ENCODE measurements at regions not wholly inside any gene's neighbourhood (a gene's known extent, or its start where the extent isn't known, plus 50 kb on each side); places are given as distances from the start of the nearest gene placed in this dataset.

DNA sequence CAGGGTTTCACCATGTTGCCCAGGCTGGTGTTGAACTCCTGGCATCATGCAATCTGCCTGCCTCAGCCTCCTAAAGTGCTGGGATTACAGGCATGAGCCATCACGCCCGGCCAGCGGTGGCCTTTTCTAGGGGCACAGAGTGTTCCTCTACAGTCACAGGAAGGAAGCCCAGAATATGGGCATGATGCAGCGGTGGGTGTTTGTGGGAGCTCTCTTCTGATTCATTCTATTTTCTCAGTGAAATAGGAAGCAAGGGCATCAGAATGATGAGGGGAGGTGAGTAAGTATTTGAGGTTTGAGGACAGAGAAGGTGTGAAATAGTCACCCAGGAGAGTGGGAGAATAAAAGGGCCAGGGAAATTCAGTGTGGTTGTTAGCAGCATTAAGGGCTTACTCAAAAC lies 70.3 kb upstream of the PSME4 start:
- dilution Hi-C loops (cut with MboI; ENCODE audit: extremely low pct_ligation_motif_present, low sequenced_read_pairs), result no loop called here
- TF ChIP-seq, protein P1, sequence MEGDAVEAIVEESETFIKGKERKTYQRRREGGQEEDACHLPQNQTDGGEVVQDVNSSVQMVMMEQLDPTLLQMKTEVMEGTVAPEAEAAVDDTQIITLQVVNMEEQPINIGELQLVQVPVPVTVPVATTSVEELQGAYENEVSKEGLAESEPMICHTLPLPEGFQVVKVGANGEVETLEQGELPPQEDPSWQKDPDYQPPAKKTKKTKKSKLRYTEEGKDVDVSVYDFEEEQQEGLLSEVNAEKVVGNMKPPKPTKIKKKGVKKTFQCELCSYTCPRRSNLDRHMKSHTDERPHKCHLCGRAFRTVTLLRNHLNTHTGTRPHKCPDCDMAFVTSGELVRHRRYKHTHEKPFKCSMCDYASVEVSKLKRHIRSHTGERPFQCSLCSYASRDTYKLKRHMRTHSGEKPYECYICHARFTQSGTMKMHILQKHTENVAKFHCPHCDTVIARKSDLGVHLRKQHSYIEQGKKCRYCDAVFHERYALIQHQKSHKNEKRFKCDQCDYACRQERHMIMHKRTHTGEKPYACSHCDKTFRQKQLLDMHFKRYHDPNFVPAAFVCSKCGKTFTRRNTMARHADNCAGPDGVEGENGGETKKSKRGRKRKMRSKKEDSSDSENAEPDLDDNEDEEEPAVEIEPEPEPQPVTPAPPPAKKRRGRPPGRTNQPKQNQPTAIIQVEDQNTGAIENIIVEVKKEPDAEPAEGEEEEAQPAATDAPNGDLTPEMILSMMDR (optimal IDR thresholded peaks at IDR 0.05 in 1 of 3, IDR thresholded peaks at IDR 0.05 in 1 of 3, conservative IDR thresholded peaks at IDR 0.05 in 1 of 3; ENCODE audit: extremely low read depth in 1 of 3, insufficient read depth in 2 of 3, low read length in 3 of 3), result no peak
- no peak overlapping the region for H3K9ac ChIP-seq (ENCODE audit: control insufficient read depth, extremely low read depth, insufficient read depth, low read length)

DNA sequence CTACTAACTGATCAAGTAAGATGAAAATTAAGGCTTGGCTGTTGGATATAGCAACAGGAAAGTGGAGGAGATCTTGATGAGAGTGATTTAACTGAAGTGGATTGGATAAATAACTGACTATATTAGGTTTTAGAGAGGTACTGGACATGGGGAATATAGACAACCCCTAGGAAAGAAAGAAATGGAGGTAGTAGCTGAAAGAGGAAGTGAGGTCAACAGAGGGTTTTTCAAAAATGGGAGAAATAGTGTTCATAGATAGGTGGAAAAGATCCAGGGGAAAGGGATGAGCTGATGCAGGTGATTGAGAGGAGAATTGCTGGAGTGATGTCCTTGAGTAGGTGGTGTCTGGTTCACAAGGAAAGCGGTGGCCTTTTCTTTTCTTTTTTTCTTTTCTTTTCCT lies 69.9 kb upstream of the PSME4 start:
- FAIRE-seq, result no peak
- Histone ChIP-seq H3K4me2 (ENCODE audit: control insufficient read depth, extremely low read depth, insufficient read depth, low read depth, low read length) (no peak overlapping the region), H3K36me3 (ENCODE audit: control insufficient read depth in 2 of 2, extremely low read depth in 1 of 2, insufficient read depth in 2 of 2, low read length in 2 of 2) (no peaks in the 10 kb centered on the region), H3K4me1 (ENCODE audit: control insufficient read depth, extremely low read depth, insufficient read depth, low read length) (peaks cover 17% of the 10 kb centered on the region), H3K9me3 (ENCODE audit: control insufficient read depth, low read depth, low read length) (peaks cover 3% of the 10 kb centered on the region), H3K9ac (ENCODE audit: control insufficient read depth, extremely low read depth, insufficient read depth, low read length) (no peak overlapping the region), H3K79me2 (ENCODE audit: control insufficient read depth, insufficient read depth, low read length) (no peaks in the 10 kb centered on the region), H3K9me1 (ENCODE audit: control insufficient read depth, extremely low read depth, insufficient read depth, low read length) (no peaks in the 10 kb centered on the region), H3K27me3 (ENCODE audit: control insufficient read depth, extremely low read depth, insufficient read depth, low read length) (no peaks in the 10 kb centered on the region), H3K4me3 (ENCODE audit: control insufficient read depth in 2 of 3, extremely low read depth in 1 of 3, insufficient read depth in 2 of 3, low read depth in 1 of 3, low read length in 3 of 3) (no peak overlapping the region), H3K27ac (ENCODE audit: control insufficient read depth, insufficient read depth, low read length) (peak overlapping the region; percentile 13), H4K20me1 (ENCODE audit: control insufficient read depth, extremely low read depth, insufficient read depth, low read length) (no peaks in the 10 kb centered on the region), H2AFZ (ENCODE audit: control insufficient read depth, low read length) (no peak overlapping the region)
- dilution Hi-C loops (cut with MboI; ENCODE audit: extremely low pct_ligation_motif_present, low sequenced_read_pairs), result no loop called here
- TF ChIP-seq, protein P1 (optimal IDR thresholded peaks at IDR 0.05 in 1 of 3, IDR thresholded peaks at IDR 0.05 in 1 of 3, conservative IDR thresholded peaks at IDR 0.05 in 1 of 3; ENCODE audit: extremely low read depth in 1 of 3, insufficient read depth in 2 of 3, low read length in 3 of 3), result no peak
- no peak for TF ChIP-seq EZH2 (IDR thresholded peaks at IDR 0.05; ENCODE audit: low read length)
- DNase-seq (ENCODE audit: low read depth, low spot score), result no peak

More for the DNA sequence above, 70.3 kb upstream of the PSME4 start:
- Histone ChIP-seq H3K9me3 (ENCODE audit: control insufficient read depth, low read depth, low read length) (peaks cover 4% of the 10 kb centered on the region), H3K79me2 (ENCODE audit: control insufficient read depth, insufficient read depth, low read length) (no peaks in the 10 kb centered on the region), H3K27me3 (ENCODE audit: control insufficient read depth, extremely low read depth, insufficient read depth, low read length) (no peaks in the 10 kb centered on the region), H3K27ac (ENCODE audit: control insufficient read depth, insufficient read depth, low read length) (peak overlapping the region; percentile 13), H3K4me1 (ENCODE audit: control insufficient read depth, extremely low read depth, insufficient read depth, low read length) (peaks cover 17% of the 10 kb centered on the region), H3K36me3 (ENCODE audit: control insufficient read depth in 2 of 2, extremely low read depth in 1 of 2, insufficient read depth in 2 of 2, low read length in 2 of 2) (no peaks in the 10 kb centered on the region), H4K20me1 (ENCODE audit: control insufficient read depth, extremely low read depth, insufficient read depth, low read length) (no peaks in the 10 kb centered on the region), H3K9me1 (ENCODE audit: control insufficient read depth, extremely low read depth, insufficient read depth, low read length) (no peaks in the 10 kb centered on the region), H2AFZ (ENCODE audit: control insufficient read depth, low read length) (no peak overlapping the region), H3K4me2 (ENCODE audit: control insufficient read depth, extremely low read depth, insufficient read depth, low read depth, low read length) (no peak overlapping the region), H3K4me3 (ENCODE audit: control insufficient read depth in 2 of 3, extremely low read depth in 1 of 3, insufficient read depth in 2 of 3, low read depth in 1 of 3, low read length in 3 of 3) (no peak overlapping the region)
- FAIRE-seq, result no peak
- DNase-seq (ENCODE audit: low read depth, low spot score), result no peak

All from keratinocyte (primary cell).